ENCODE measurements at regions not wholly inside any gene's neighbourhood (a gene's known extent, or its start where the extent isn't known, plus 50 kb on each side); places are given as distances from the start of the nearest gene placed in this dataset.

DNA sequence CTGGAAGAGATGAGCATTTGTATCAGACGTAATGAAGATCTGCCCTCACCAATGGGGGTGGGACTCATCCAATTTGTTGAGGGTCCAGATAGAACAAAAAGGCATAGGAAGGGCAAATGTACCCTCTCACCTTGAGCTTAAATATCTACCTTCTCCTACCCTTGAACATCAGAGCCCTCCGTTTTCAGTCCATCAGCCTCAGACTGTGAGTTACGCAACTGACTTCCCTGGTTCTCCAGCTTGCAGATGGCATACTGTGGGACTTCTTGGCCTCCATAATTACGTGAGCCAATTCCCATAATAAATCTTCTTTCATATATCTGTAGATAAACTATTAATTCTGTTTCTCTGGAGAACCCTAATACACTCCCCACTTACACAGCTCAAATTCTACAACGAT lies 56.5 kb upstream of the GUCY1A1 start:
- Histone ChIP-seq H3T11ph (ENCODE audit: low read length) (no peak overlapping the region), H2AFZ (ENCODE audit: low read length) (no peak overlapping the region), H2BK120ac (ENCODE audit: low read depth, low read length, poor library complexity, severe bottlenecking) (no peak overlapping the region), H3K4ac (ENCODE audit: low read depth, low read length) (no peak overlapping the region), H3K9me3 (ENCODE audit: control insufficient read depth, low read depth, low read length) (no peaks in the 10 kb centered on the region), H2BK20ac (ENCODE audit: low read depth, low read length, poor library complexity, severe bottlenecking) (no peak overlapping the region), H3K79me2 (ENCODE audit: insufficient read depth, low read length) (no peaks in the 10 kb centered on the region), H2AK5ac (ENCODE audit: insufficient read length, low read length) (no peak overlapping the region), H3K27ac (ENCODE audit: insufficient read length, low read depth, low read length) (no peak overlapping the region), H3K79me1 (ENCODE audit: insufficient read depth, low read depth, low read length, poor library complexity, severe bottlenecking) (no peaks in the 10 kb centered on the region), H3K56ac (ENCODE audit: insufficient read length, low read depth, low read length) (no peak overlapping the region), H2BK12ac (ENCODE audit: insufficient read length, low read depth, low read length) (no peak overlapping the region), H4K8ac (replicated peaks; ENCODE audit: insufficient read length, low read depth, low read length) (no peak overlapping the region), H4K91ac (ENCODE audit: insufficient read length, low read depth, low read length) (no peak overlapping the region), H3K23ac (ENCODE audit: insufficient read length, low read depth, low read length) (no peak overlapping the region), H3K14ac (ENCODE audit: insufficient read depth, low read length) (no peak overlapping the region), H3K18ac (ENCODE audit: insufficient read length, low read depth, low read length) (no peak overlapping the region), H2BK15ac (ENCODE audit: low read depth, low read length) (no peak overlapping the region), H3K23me2 (ENCODE audit: insufficient read length, low read depth, low read length, poor library complexity, severe bottlenecking) (no peaks in the 10 kb centered on the region), H3K27me3 (ENCODE audit: insufficient read depth, low read length) (no peaks in the 10 kb centered on the region), H3K9ac (ENCODE audit: extremely low read depth, insufficient read length, low read length) (no peak overlapping the region), H3K4me2 (ENCODE audit: insufficient read depth, insufficient read length, low read length) (no peak overlapping the region), H4K5ac (ENCODE audit: insufficient read length, low read depth, low read length) (no peak overlapping the region), H3K4me1 (ENCODE audit: insufficient read depth, low read length) (no peaks in the 10 kb centered on the region), H4K20me1 (ENCODE audit: control insufficient read depth, insufficient read depth, insufficient read length) (no peaks in the 10 kb centered on the region), H2BK5ac (ENCODE audit: insufficient read length, low read length) (no peak overlapping the region)
- WGBS (ENCODE audit: extremely low coverage, insufficient read length, low lambda C conversion rate) = 100% methylated on average over 1 of the region's 5 CpGs
- H3K4me3 Mint-ChIP-seq = no peak overlapping the region
- no peak overlapping the region for H3K27ac Mint-ChIP-seq
- no peak for DNase-seq
- no peaks in the 10 kb centered on the region for H3K4me1 Mint-ChIP-seq
- H3K9me3 Mint-ChIP-seq = no peaks in the 10 kb centered on the region; a peak in 1 of 5 replicates
- peaks cover 5% of the 10 kb centered on the region for H3K27me3 Mint-ChIP-seq (ENCODE audit: low read depth)
- no peaks in the 10 kb centered on the region for H3K36me3 Mint-ChIP-seq (ENCODE audit: insufficient read depth in 1 of 3, low read depth in 3 of 3)
- TF ChIP-seq, protein P1, sequence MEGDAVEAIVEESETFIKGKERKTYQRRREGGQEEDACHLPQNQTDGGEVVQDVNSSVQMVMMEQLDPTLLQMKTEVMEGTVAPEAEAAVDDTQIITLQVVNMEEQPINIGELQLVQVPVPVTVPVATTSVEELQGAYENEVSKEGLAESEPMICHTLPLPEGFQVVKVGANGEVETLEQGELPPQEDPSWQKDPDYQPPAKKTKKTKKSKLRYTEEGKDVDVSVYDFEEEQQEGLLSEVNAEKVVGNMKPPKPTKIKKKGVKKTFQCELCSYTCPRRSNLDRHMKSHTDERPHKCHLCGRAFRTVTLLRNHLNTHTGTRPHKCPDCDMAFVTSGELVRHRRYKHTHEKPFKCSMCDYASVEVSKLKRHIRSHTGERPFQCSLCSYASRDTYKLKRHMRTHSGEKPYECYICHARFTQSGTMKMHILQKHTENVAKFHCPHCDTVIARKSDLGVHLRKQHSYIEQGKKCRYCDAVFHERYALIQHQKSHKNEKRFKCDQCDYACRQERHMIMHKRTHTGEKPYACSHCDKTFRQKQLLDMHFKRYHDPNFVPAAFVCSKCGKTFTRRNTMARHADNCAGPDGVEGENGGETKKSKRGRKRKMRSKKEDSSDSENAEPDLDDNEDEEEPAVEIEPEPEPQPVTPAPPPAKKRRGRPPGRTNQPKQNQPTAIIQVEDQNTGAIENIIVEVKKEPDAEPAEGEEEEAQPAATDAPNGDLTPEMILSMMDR (conservative IDR thresholded peaks at IDR 0.05) = no peak

Measured in H9 (cell line).